Astrocyte (in vitro differentiated cells and primary cell): ENCODE measurements at regions not wholly inside any gene's neighbourhood (a gene's known extent, or its start where the extent isn't known, plus 50 kb on each side); places are given as distances from the start of the nearest gene placed in this dataset.

Experiments used
- DNase-seq: peaks from one replicate; pipeline ENCODE4 v3.0.0-alpha.2; 2010; ENCODE audit warnings: low read depth
- FAIRE-seq: peaks from 2 replicates; lab custom pipeline; 2011; peaks lifted over from hg19 to GRCh38; lab: Jason Lieb, UNC
- H2AFZ ChIP-seq: 2 replicates; pipeline ENCODE4 v1.6.0; 2012; ENCODE audit warnings: low read depth, low read length, inconsistent platforms
- H3K27ac ChIP-seq: 2 replicates; pipeline ENCODE4 v1.5.1; 2011; ENCODE audit warnings: low read depth, low read length, inconsistent platforms
- H3K27me3 ChIP-seq: 2 replicates; pipeline ENCODE4 v1.6.0; 2011; ENCODE audit warnings: low read length, inconsistent platforms; ENCODE audit not compliant: insufficient read depth
- H3K36me3 ChIP-seq: 2 replicates; pipeline ENCODE4 v1.5.1; 2011; ENCODE audit warnings: low read length, inconsistent platforms; ENCODE audit not compliant: insufficient read depth
- H3K4me1 ChIP-seq: 2 replicates; pipeline ENCODE4 v1.5.1; 2011; ENCODE audit warnings: low read length, inconsistent platforms; ENCODE audit not compliant: insufficient read depth
- H3K4me2 ChIP-seq: 2 replicates; pipeline ENCODE4 v1.6.0; 2012; ENCODE audit warnings: low read length, inconsistent platforms
- H3K4me3 ChIP-seq: 2 replicates; pipeline ENCODE4 v1.5.1; 2011; ENCODE audit warnings: low read depth, mild to moderate bottlenecking, low read length, inconsistent platforms; ENCODE audit not compliant: insufficient read depth
- H3K79me2 ChIP-seq: 2 replicates; pipeline ENCODE4 v1.6.0; 2012; ENCODE audit warnings: mild to moderate bottlenecking, low read length, inconsistent platforms; ENCODE audit not compliant: insufficient read depth
- H3K9ac ChIP-seq: 2 replicates; pipeline ENCODE4 v1.6.0; 2012; ENCODE audit warnings: mild to moderate bottlenecking, low read length, inconsistent platforms
- H3K9me3 ChIP-seq: 2 replicates; pipeline ENCODE4 v1.5.1; 2012; ENCODE audit warnings: low read depth, mild to moderate bottlenecking, low read length, inconsistent platforms; ENCODE audit not compliant: insufficient read depth
- H4K20me1 ChIP-seq: 2 replicates; pipeline ENCODE4 v1.6.0; 2012; ENCODE audit warnings: low read length, inconsistent platforms; ENCODE audit not compliant: insufficient read depth
- H3K27ac Mint-ChIP-seq: one replicate; pipeline ENCODE4 v1.8.0; 2021; ENCODE audit warnings: mild to moderate bottlenecking, mixed read lengths; ENCODE audit not compliant: unreplicated experiment
- H3K27me3 Mint-ChIP-seq: one replicate; pipeline ENCODE4 v1.8.0; 2021; ENCODE audit warnings: low read depth, mixed read lengths; ENCODE audit not compliant: unreplicated experiment
- H3K36me3 Mint-ChIP-seq: one replicate; pipeline ENCODE4 v1.8.0; 2021; ENCODE audit warnings: low read depth, mixed read lengths; ENCODE audit not compliant: unreplicated experiment
- H3K4me1 Mint-ChIP-seq: one replicate; pipeline ENCODE4 v1.8.0; 2021; ENCODE audit warnings: low read depth, mixed read lengths; ENCODE audit not compliant: unreplicated experiment
- H3K4me3 Mint-ChIP-seq: one replicate; pipeline ENCODE4 v1.8.0; 2021; ENCODE audit warnings: mild to moderate bottlenecking, moderate library complexity, mixed read lengths; ENCODE audit not compliant: unreplicated experiment
- H3K9me3 Mint-ChIP-seq: one replicate; pipeline ENCODE4 v1.8.0; 2021; ENCODE audit warnings: mild to moderate bottlenecking, mixed read lengths; ENCODE audit not compliant: unreplicated experiment
- EZH2 ChIP-seq: IDR thresholded peaks from 2 replicates; pipeline ENCODE4 v1.6.1; 2012; ENCODE audit warnings: mild to moderate bottlenecking, low read length, inconsistent platforms; ENCODE audit not compliant: insufficient read depth
- TF ChIP-seq, protein P1 (sequence below): IDR thresholded peaks from 2 replicates; pipeline ENCODE4 v1.5.1; 2011; ENCODE audit warnings: low read depth, mild to moderate bottlenecking, inconsistent platforms, low read length, moderate library complexity; ENCODE audit not compliant: insufficient read depth

DNA sequence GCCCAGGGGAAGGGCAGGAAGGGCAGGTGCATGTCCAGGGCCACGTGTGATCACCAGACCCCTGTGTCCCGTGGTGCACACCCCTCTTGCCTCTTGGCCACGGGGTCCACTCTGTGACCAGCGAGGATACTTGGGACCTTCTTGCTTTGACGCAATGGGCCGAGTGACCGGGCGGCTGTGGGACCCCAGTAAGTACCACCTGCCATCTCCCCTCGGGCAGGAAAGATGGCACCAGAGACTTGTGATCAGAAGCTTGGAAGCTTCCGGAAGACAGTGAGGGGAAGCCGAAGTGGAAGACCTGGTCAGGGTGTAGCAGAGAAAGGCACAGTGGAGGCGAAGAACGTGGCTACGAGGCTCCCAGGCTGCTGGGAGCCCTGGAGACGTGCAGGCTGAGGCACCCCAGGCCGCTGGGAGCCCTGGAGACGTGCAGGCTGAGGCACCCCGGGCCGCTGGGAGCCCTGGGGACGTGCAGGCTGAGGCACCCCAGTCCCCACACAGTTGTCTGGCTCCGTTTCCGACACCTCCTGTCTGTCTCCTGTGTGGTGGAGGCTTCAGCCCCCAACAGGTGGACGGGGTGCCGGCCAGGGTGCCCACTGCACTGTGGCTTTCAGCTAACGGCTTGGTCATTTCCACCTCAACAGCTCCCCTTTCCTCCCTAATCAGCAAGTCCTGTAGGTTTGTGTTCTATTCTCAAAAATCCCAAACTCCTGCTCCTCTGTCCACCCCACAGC is 663.5 kb downstream of the BRD1 start:
- H3K36me3 Mint-ChIP-seq: no peaks in the 10 kb centered on the region
- no peak overlapping the region for H3K27ac Mint-ChIP-seq
- H3K27ac ChIP-seq: no peak overlapping the region
- H4K20me1 ChIP-seq: no peaks in the 10 kb centered on the region
- DNase-seq: no peak
- peaks cover 5% of the 10 kb centered on the region for H3K9me3 ChIP-seq
- H3K4me2 ChIP-seq: no peak overlapping the region
- no peak overlapping the region for H3K4me3 Mint-ChIP-seq
- no peaks in the 10 kb centered on the region for H3K4me1 ChIP-seq
- no peak for FAIRE-seq
- H3K4me1 Mint-ChIP-seq: no peaks in the 10 kb centered on the region
- TF ChIP-seq, protein P1, sequence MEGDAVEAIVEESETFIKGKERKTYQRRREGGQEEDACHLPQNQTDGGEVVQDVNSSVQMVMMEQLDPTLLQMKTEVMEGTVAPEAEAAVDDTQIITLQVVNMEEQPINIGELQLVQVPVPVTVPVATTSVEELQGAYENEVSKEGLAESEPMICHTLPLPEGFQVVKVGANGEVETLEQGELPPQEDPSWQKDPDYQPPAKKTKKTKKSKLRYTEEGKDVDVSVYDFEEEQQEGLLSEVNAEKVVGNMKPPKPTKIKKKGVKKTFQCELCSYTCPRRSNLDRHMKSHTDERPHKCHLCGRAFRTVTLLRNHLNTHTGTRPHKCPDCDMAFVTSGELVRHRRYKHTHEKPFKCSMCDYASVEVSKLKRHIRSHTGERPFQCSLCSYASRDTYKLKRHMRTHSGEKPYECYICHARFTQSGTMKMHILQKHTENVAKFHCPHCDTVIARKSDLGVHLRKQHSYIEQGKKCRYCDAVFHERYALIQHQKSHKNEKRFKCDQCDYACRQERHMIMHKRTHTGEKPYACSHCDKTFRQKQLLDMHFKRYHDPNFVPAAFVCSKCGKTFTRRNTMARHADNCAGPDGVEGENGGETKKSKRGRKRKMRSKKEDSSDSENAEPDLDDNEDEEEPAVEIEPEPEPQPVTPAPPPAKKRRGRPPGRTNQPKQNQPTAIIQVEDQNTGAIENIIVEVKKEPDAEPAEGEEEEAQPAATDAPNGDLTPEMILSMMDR: no peak
- TF ChIP-seq EZH2: no peak
- peaks cover 28% of the 10 kb centered on the region for H3K27me3 Mint-ChIP-seq
- H3K27me3 ChIP-seq: no peaks in the 10 kb centered on the region
- H3K79me2 ChIP-seq: no peaks in the 10 kb centered on the region
- H3K9me3 Mint-ChIP-seq: no peaks in the 10 kb centered on the region
- no peak overlapping the region for H2AFZ ChIP-seq
- H3K9ac ChIP-seq: no peak overlapping the region
- no peak overlapping the region for H3K4me3 ChIP-seq
- no peaks in the 10 kb centered on the region for H3K36me3 ChIP-seq

DNA sequence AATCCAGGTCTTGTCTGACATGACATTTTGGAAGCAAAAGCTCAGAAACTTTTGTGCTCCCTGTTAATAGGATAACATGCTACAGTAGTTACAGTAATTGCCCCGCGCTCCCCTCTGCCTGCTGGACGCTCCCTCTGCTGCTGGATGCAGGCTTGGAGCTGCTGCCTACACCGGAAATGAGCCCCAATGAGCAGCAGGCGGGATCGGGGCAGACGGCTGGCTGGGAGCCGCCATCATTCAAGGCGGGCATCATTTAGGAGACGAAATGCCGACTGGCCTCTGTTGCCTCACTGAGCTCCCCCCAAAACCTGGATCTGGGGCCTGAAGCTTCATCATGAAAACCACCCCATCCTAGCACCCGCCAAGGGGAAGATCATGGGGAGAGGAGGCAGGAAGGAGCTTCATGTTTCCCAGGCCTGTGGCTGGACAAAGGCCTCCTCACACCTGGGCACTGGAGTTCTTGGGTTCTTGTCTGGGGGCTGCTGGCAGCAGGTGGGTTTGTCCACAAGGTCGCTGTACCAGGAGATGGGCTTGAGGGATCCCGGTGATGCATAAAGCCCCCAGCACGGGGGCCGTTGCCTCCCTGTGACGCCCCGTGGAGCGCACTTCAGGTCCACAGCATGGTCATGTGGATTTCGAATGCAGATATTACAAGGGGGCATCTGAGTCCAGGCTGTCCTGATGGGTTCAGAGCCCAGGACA is 664.3 kb downstream of the BRD1 start:
- H3K27me3 ChIP-seq: no peaks in the 10 kb centered on the region
- peaks cover 2% of the 10 kb centered on the region for H3K9me3 ChIP-seq
- H3K4me1 ChIP-seq: no peaks in the 10 kb centered on the region
- Mint-ChIP-seq H3K27me3 (peaks cover 29% of the 10 kb centered on the region), H3K9me3 (no peaks in the 10 kb centered on the region), H3K4me3 (no peak overlapping the region), H3K4me1 (no peaks in the 10 kb centered on the region), H3K36me3 (no peaks in the 10 kb centered on the region), H3K27ac (no peak overlapping the region)
- TF ChIP-seq, protein P1: no peak
- TF ChIP-seq EZH2: no peak
- no peaks in the 10 kb centered on the region for H4K20me1 ChIP-seq
- H3K9ac ChIP-seq: no peak overlapping the region
- no peaks in the 10 kb centered on the region for H3K36me3 ChIP-seq
- no peak overlapping the region for H3K4me3 ChIP-seq
- H2AFZ ChIP-seq: no peak overlapping the region
- no peaks in the 10 kb centered on the region for H3K79me2 ChIP-seq
- DNase-seq: no peak
- no peak overlapping the region for H3K27ac ChIP-seq
- H3K4me2 ChIP-seq: no peak overlapping the region
- FAIRE-seq: no peak

GRCh38 chr22:49162841-49163240 is 664.8 kb downstream of the BRD1 start:
- Histone ChIP-seq H3K9ac (no peak overlapping the region), H3K4me2 (no peak overlapping the region), H3K36me3 (no peaks in the 10 kb centered on the region), H2AFZ (no peak overlapping the region), H3K9me3 (peaks cover 2% of the 10 kb centered on the region), H3K27me3 (no peaks in the 10 kb centered on the region), H4K20me1 (no peaks in the 10 kb centered on the region), H3K27ac (no peak overlapping the region), H3K79me2 (no peaks in the 10 kb centered on the region), H3K4me3 (no peak overlapping the region), H3K4me1 (no peaks in the 10 kb centered on the region)
- Mint-ChIP-seq H3K9me3 (no peaks in the 10 kb centered on the region), H3K27me3 (peaks cover 35% of the 10 kb centered on the region), H3K27ac (no peak overlapping the region), H3K4me1 (no peaks in the 10 kb centered on the region), H3K36me3 (no peaks in the 10 kb centered on the region), H3K4me3 (no peak overlapping the region)
- no peak for TF ChIP-seq EZH2
- TF ChIP-seq, protein P1: no peak
- FAIRE-seq (no peak), DNase-seq (no peak)
